Heart left ventricle (tissue), 13 donors: ENCODE measurements at regions not wholly inside any gene's neighbourhood (a gene's known extent, or its start where the extent isn't known, plus 50 kb on each side); places are given as distances from the start of the nearest gene placed in this dataset.

ENCODE experiments used
- CTCF ChIP-seq, 12 donors: fragments of 200-600 bp; sonication (generic) in 4 of 12; IDR thresholded peaks; one replicate each; pipeline versions ENCODE4 v1.5.0 to v1.8.0; 2018 to 2022; ENCODE audit warnings: antibody characterized with exemption in 12 of 12, mild to moderate bottlenecking in 5 of 12
- POLR2A ChIP-seq, 2 donors: fragments of 450-650 bp; IDR thresholded peaks; one replicate each; pipeline ENCODE4 v1.6.1; 2017; ENCODE audit warnings: antibody characterized with exemption in 2 of 2, mild to moderate bottlenecking in 2 of 2, moderate library complexity in 2 of 2
- donor health status: ischemic (EF 13 %, LVEDD 7.1; RV severe dilation, severe dysfunction).
- donor health status: DM: no; HTN: yes; CAD: no.
- donor health status: DM: no; HTN: no; CAD: no.
- donor health status: ischemic (EF 25% LVEDD 6.9; RV normal size, moderate dysfunction).
- donor health status: ischemic (EF 25% LVEDD 5.7; RV mildly dilated, moderate dysfunction).
- donor health status: ischemic (EF 35%, LVEDD 5.7; RV mildly dilated, moderate dysfunction).
- donor health status: nonischemic (EF 11% LVEDD 7.7; RV severe dilation, severe dysfunction).
- donor health status: DM: yes; HTN: yes; CAD: no.
- donor health status: PGD.
- donor health status: ischemic (EF 29% LVEDD 5.4; RV normal size, mild dysfunction).
- donor health status: nonischemic (EF 23%, LVEDD 6.1; RV moderate dilation, normal function).

DNA sequence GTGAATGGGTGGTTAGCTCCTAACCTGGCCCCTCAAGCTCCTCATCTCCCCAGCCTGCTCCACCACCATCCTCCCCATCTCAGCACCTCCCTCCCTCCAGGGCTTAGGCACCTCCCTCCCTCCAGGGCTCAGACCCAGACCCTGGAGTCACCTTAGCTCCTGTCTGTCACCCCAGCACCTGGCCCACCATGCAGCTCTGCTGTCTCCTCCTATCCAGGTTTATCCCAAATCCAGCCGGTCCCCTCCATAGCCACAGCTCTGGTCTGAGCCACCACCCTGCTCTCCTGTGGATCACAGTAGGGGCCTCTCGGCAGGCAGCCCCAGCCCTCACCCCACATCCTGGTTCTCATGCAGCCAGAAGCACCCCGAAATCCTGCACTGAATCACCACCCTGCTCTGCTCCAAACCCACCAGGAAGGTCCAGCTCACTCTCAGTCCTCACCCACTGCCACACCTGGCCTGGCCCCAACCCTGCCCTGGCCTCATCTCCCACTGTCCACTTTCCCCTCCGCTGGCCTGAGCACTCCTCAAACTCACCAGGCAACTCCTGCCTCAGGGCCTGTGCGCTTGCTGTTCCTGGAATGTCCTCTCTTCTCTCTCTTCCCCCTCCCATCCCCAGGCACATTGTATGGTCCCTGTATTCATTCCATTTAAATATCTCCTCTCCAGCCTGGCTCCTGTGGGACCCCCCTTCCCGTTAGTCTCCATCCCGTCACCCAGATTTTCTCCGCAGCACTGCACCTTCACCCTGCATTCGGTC lies 62.6 kb downstream of the DIO3 start:
- TF ChIP-seq CTCF (IDR thresholded peaks at IDR 0.05), result no peak
- no peak for TF ChIP-seq POLR2A (IDR thresholded peaks at IDR 0.05)
